ENCODE measurements at regions not wholly inside any gene's neighbourhood (a gene's known extent, or its start where the extent isn't known, plus 50 kb on each side); places are given as distances from the start of the nearest gene placed in this dataset.

GRCh38 chr1:239253032-239253431, 133.3 kb upstream of the CHRM3 start:
- Histone ChIP-seq H3K27me3 (no peaks in the 10 kb centered on the region), H3K4me2 (no peak overlapping the region), H3K27ac (no peak overlapping the region), H3K9ac (no peak overlapping the region), H4K20me1 (no peaks in the 10 kb centered on the region), H3K4me3 (no peak overlapping the region), H3K9me3 (replicated peaks in 1 of 11) (peaks cover 0 to 20% (median 11%) of the 10 kb centered on the region in 11 experiments; a peak in 18 of 22 replicates), H3K36me3 (no peaks in the 10 kb centered on the region), H3K4me1 (peaks cover 0 to 10% (median 0%) of the 10 kb centered on the region in 10 experiments; a peak in 8 of 20 replicates)
- no peak for TF ChIP-seq Cebpa-rat (IDR thresholded peaks at IDR 0.05)

DNA sequence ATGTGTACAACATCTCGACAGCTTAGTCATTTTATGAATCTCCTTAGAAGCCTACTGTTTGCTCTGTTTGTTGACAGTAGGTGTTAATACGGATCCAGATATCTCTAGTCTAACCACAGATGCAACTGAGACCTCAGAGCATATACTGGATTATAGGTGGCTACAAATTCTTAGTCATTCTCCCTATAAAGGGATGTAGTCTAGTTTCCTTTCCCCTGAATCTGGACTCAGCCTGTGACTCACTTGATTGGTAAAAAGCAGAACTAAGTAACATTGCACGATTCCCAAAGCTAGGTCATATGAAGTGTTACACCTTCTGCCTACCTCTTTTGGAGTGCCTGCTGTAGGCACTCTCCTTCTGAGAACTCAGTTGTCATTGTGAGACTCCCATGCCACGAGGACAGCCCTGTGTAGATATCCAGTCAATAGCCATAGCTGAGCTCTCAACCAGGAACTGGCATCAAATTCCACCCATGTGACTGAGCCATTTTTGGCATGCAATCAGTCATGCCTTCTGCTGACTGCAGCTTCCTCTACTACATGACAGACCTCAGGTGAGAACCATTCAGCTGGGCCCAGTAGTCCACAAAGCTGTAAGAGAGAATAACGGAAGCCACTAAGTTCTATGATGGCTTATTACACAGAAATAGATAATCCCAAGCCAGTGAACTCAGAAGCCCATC, 135.9 kb upstream of the CHRM3 start:
- no peak overlapping the region for H3K9ac ChIP-seq

DNA sequence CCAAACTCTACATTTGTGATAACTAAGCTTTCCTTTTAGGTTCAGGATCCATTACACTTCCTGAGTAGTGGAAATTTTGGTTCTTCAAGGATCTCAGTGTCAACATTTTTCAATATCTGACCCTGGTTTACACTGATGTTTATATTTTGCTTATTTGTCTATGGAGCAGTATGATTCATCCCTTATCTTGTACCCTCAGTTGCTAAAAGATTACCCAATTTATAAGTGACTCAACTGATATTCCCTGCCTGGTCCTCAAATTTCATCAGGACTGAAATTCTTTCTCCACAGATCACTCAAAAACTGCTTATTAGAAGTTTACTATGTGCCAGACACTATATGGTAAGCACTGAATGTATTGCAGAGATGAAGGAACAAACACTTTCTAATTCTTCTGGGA, 139.1 kb upstream of the CHRM3 start:
- Histone ChIP-seq H3K27ac (no peak overlapping the region), H3K4me2 (no peak overlapping the region)
- TF ChIP-seq Cebpa-rat (IDR thresholded peaks at IDR 0.05) = no peak

More for the DNA sequence above, 135.9 kb upstream of the CHRM3 start:
- Histone ChIP-seq H3K9me3 (replicated peaks in 1 of 11) (peaks cover 0 to 11% (median 5%) of the 10 kb centered on the region in 11 experiments; a peak in 16 of 22 replicates), H3K36me3 (no peaks in the 10 kb centered on the region), H3K27me3 (no peaks in the 10 kb centered on the region), H3K4me3 (no peak overlapping the region), H3K4me1 (peaks cover 0 to 16% (median 0%) of the 10 kb centered on the region in 10 experiments; a peak in 8 of 20 replicates), H3K27ac (no peak overlapping the region), H4K20me1 (no peaks in the 10 kb centered on the region), H3K4me2 (peak overlapping the region in 3 of 11 experiments; percentile 16 to 45 (median 34); a peak in 3 of 22 replicates)
- TF ChIP-seq Cebpa-rat (IDR thresholded peaks at IDR 0.05) = no peak

DNA sequence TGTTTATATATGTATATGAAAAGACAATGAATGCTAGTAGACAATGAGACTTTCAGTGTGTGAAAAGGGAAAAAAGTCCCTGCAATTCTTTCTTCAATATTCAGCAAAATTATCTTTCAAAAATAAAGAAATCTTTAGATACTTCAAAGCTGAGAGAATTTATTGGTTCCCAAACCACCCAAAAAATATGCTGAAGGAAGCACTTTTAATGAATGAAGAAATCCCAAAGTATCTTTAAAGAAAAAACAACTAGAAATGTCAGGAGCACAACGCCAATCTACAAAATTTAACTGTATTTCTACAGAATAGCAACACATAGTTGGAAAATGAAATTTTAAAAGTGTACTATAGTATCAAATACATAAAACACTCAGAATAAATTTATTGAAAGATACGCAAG, 142.3 kb upstream of the CHRM3 start:
- no peaks in the 10 kb centered on the region for H4K20me1 ChIP-seq
- H3K4me2 ChIP-seq = no peak overlapping the region
- no peaks in the 10 kb centered on the region for H3K27me3 ChIP-seq
- no peak overlapping the region for H3K27ac ChIP-seq
- no peak for TF ChIP-seq Cebpa-rat (IDR thresholded peaks at IDR 0.05)
- no peaks in the 10 kb centered on the region for H3K36me3 ChIP-seq
- H3K9ac ChIP-seq = no peak overlapping the region
- H3K4me1 ChIP-seq = peaks cover 0 to 7% (median 0%) of the 10 kb centered on the region in 10 experiments; a peak in 1 of 20 replicates
- no peak overlapping the region for H3K4me3 ChIP-seq
- H3K9me3 ChIP-seq (replicated peaks in 1 of 11) = no peaks in the 10 kb centered on the region

More for the DNA sequence above, 139.1 kb upstream of the CHRM3 start:
- Histone ChIP-seq H4K20me1 (no peaks in the 10 kb centered on the region), H3K4me3 (no peak overlapping the region), H3K27me3 (no peaks in the 10 kb centered on the region), H3K36me3 (no peaks in the 10 kb centered on the region), H3K9me3 (replicated peaks in 1 of 11) (no peaks in the 10 kb centered on the region), H3K4me1 (peaks cover 0 to 16% (median 0%) of the 10 kb centered on the region in 10 experiments; a peak in 8 of 20 replicates), H3K9ac (no peak overlapping the region)

- H4K20me1 ChIP-seq = no peaks in the 10 kb centered on the region
- peaks cover 0 to 7% (median 0%) of the 10 kb centered on the region in 10 experiments; a peak in 1 of 20 replicates for H3K4me1 ChIP-seq
- TF ChIP-seq Cebpa-rat (IDR thresholded peaks at IDR 0.05) = no peak
- H3K9ac ChIP-seq = no peak overlapping the region
- no peaks in the 10 kb centered on the region for H3K27me3 ChIP-seq
- H3K36me3 ChIP-seq = no peaks in the 10 kb centered on the region
- H3K9me3 ChIP-seq (replicated peaks in 1 of 11) = no peaks in the 10 kb centered on the region
- no peak overlapping the region for H3K4me2 ChIP-seq
- H3K4me3 ChIP-seq = no peak overlapping the region
- no peak overlapping the region for H3K27ac ChIP-seq
Measured at GRCh38 chr1:239243006-239243405, 143.4 kb upstream of the CHRM3 start.

DNA sequence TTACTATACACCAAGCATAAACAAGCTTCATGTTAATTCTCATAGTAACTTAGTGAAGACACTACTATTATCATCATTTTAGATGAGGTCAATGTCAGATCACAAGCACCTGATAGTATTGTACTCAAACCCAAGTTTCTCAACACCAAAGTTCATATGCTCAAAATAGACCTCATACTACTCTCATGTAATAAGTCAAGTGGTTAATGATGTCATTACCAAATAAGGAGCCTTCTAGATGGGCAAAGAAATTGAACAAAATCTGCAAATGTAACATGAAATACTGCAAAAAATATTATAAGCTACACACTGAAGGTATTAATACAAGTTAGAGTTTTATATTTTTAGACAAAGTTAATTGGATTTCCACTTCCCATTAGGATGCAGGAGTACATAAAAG, 144.0 kb upstream of the CHRM3 start:
- TF ChIP-seq Cebpa-rat (IDR thresholded peaks at IDR 0.05) = no peak
- Histone ChIP-seq H3K9ac (no peak overlapping the region), H3K36me3 (no peaks in the 10 kb centered on the region), H3K27ac (no peak overlapping the region), H3K4me1 (peaks cover 0 to 5% (median 0%) of the 10 kb centered on the region in 10 experiments; a peak in 1 of 20 replicates), H3K4me3 (no peak overlapping the region), H4K20me1 (no peaks in the 10 kb centered on the region), H3K9me3 (replicated peaks in 1 of 11) (no peaks in the 10 kb centered on the region), H3K4me2 (no peak overlapping the region), H3K27me3 (no peaks in the 10 kb centered on the region)

- no peak overlapping the region for H3K4me2 ChIP-seq
- no peak for TF ChIP-seq Cebpa-rat (IDR thresholded peaks at IDR 0.05)
- no peaks in the 10 kb centered on the region for H3K36me3 ChIP-seq
- H3K27ac ChIP-seq = no peak overlapping the region
- no peaks in the 10 kb centered on the region for H3K9me3 ChIP-seq (replicated peaks in 1 of 11)
- no peaks in the 10 kb centered on the region for H3K27me3 ChIP-seq
- H3K4me3 ChIP-seq = no peak overlapping the region
- H3K4me1 ChIP-seq = no peaks in the 10 kb centered on the region
- H3K9ac ChIP-seq = no peak overlapping the region
- H4K20me1 ChIP-seq = no peaks in the 10 kb centered on the region
Measured at GRCh38 chr1:239240736-239241135, 145.6 kb upstream of the CHRM3 start.

DNA sequence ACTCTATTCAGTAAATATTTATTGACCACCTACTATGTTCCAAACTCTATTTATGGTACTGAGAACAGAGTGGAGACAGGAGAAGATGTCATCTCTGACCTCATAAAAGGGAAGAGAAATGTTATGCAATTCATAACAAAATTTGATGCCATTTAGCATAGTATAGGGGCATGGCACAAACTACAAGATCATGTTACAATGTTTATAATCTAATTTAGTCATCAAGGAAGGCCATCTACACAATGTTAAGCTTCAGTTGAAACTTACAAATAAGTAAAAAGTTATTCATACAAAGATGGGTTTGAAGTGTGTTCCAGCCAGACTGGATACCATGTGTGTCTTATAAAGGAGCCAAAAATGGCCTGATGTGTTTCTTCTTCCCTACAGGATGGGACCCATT, 146.8 kb upstream of the CHRM3 start:
- Histone ChIP-seq H4K20me1 (no peaks in the 10 kb centered on the region), H3K9ac (no peak overlapping the region), H3K4me2 (no peak overlapping the region), H3K9me3 (replicated peaks in 1 of 11) (no peaks in the 10 kb centered on the region), H3K4me1 (no peaks in the 10 kb centered on the region), H3K27me3 (no peaks in the 10 kb centered on the region), H3K4me3 (no peak overlapping the region), H3K27ac (no peak overlapping the region), H3K36me3 (no peaks in the 10 kb centered on the region)
- no peak for TF ChIP-seq Cebpa-rat (IDR thresholded peaks at IDR 0.05)

DNA sequence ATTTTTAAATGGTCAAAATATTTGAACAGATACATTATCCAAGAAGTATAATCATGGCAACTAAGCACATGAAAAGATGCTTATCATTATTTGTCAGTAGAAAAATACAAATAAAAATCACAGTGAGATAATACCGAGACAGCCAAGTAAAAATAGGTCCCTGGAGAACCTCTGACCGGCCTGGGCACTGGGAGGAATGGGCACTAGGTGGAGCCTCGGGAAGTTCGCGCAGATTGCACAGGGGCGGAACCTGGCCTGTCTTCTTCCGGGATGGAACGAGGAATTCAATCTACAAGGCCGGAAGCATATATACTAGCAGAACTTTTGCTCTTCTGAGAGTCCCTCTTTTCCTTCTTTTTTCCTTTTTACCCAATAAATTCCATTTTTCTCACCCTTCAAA, 148.5 kb upstream of the CHRM3 start:
- H3K27me3 ChIP-seq = no peaks in the 10 kb centered on the region
- TF ChIP-seq Cebpa-rat (IDR thresholded peaks at IDR 0.05) = no peak
- H3K9ac ChIP-seq = no peak overlapping the region
- H3K4me2 ChIP-seq = no peak overlapping the region
- H3K4me3 ChIP-seq = no peak overlapping the region
- H3K9me3 ChIP-seq (replicated peaks in 1 of 11) = no peaks in the 10 kb centered on the region
- 0 out of 20 replicates have a peak, but pooled peaks cover 0 to 9% (median 0%) of the 10 kb centered on the region in 10 experiments for H3K4me1 ChIP-seq
- H4K20me1 ChIP-seq = no peaks in the 10 kb centered on the region
- no peaks in the 10 kb centered on the region for H3K36me3 ChIP-seq
- H3K27ac ChIP-seq = no peak overlapping the region

GRCh38 chr1:239233626-239234025, 152.7 kb upstream of the CHRM3 start:
- Histone ChIP-seq H3K36me3 (no peaks in the 10 kb centered on the region), H3K9me3 (replicated peaks in 1 of 11) (no peaks in the 10 kb centered on the region), H3K4me3 (no peak overlapping the region), H3K4me2 (peak overlapping the region in 3 of 11 experiments; percentile 8 to 25 (median 22); a peak in 1 of 22 replicates), H3K27me3 (no peaks in the 10 kb centered on the region), H3K27ac (no peak overlapping the region), H4K20me1 (no peaks in the 10 kb centered on the region), H3K4me1 (0 out of 20 replicates have a peak, but pooled peaks cover 0 to 9% (median 0%) of the 10 kb centered on the region in 10 experiments), H3K9ac (no peak overlapping the region)
- TF ChIP-seq Cebpa-rat (IDR thresholded peaks at IDR 0.05) = 0 out of 22 replicates have a peak, but pooled peaks of 1 of the 11 experiments have one; percentile 25
